Left forelimb (tissue), 1 donor: ENCODE measurements at regions not wholly inside any gene's neighbourhood (a gene's known extent, or its start where the extent isn't known, plus 50 kb on each side); places are given as distances from the start of the nearest gene placed in this dataset.
"Not testable (repeated sequence)": the region's sequence is repeated elsewhere in the genome, so short reads cannot be mapped to it uniquely, and the experiment has no call there.

ENCODE experiments used
- DNase-seq: peaks from one replicate; pipeline ENCODE4 v3.0.0-alpha.2; 2018; ENCODE audit warnings: low spot score

DNA sequence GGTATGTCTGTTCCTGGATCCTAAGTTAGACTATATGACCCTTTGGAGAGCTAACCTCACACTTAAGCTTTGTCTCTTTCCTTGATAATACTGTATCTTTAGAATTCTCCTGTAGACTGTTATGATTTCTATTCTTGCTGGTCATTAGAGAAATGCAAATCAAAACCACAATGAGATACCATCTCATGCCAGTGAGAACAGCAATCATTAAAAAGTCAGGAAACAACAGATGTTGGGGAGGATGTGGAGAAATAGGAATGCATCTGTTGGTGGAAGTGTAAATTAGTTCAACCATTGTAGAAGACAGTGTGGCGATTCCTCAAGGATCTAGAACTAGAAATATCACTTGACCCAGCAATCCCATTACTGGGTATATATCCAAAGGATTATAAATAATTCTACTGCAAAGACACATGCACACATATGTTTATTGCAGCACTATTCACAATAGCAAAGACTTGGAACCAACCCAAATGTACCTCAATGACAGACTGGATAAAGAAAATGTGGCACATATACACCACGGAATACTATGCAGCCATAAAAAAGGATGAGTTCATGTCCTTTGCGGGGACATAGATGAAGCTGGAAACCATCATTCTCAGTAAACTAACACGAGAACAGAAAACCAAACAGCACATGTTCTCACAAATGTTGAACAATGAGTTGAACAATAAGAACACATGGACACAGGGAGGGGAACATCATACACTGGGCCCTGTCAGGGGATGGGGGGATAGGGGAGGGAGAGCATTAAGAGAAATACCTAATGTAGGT is 867.8 kb upstream of the ADGRB3 start:
- DNase-seq = not testable (repeated sequence)

DNA sequence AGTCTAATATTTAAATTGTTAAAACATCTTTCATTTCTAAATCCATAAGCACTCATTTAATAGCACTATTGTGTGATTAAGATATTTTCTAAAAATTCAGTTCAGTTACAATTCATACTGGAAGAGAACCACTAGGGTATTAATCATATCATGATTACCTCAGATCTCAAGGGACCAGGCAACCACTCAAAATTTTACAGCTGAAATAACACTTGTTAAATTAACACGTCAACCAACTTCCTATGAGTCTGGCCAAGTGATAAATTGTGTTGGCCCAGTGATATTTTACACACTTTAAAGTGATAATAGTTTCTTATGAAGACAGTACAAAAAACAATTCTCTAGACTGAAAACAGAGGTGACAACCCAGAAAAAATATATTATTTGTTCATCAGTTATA is 869.0 kb upstream of the ADGRB3 start:
- DNase-seq = no peak

DNA sequence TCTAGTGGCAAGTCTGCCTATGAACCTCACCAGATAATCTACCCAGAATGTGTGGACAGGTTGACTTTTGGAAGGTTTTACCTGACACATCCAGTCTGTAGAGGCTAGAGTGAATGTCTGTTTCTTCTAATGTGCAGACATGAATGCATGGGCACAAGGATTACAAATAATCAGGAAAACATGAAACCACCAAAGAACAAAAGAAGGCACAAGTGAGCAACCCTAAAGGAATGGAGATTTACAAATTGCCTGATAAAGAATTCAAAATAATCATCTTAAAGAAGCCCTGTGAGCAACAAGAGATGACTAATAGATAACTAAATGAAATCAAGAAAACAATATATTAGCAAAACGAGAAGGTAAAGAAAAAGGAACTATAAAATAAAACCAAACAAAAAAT is 876.1 kb upstream of the ADGRB3 start:
- no peak for DNase-seq

DNA sequence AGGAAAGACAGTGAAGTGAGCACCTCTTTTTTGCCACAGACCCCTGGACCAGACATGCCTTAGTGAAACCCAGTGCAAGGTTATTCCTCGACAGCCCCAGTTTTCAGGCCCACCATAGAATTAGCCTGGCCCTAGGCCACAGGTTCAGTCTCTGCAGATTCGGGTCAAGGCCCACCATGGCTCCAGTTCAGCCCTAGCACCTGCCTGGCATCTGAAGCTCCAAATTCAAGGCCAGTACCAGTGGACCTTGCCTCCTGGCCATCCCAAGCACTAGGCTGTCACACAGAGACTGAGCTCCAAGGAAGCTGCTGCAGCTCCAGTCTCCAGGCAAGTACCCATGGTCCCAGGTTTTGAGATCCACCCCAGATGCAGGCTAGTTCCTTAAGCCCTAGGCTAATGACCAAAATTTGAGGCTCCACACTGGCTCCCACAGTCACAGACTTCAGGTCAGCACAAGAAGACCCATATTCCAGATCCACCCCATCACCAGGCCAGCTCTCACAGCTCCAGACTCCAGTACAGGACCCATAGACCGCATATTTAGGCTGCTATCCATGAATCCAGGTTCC is 877.5 kb upstream of the ADGRB3 start:
- DNase-seq = no peak

DNA sequence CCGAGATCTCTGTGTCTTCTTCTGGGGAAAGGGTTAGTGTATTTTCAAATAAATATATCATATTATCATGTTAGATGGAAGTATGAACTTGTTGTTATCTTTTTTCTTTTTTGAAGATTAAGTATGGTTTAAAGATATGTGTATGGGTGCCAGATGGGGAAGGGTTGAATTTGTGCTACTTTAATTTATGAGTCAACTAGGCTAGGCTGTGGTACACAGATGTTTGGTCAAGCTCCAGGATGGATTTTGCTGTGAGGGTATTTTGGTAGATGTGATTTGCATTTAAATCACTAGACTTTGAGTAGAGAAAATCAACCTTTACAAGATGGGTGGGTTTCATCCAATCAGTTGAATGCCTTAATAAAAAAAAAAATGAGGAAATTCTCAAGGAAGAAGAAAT is 886.6 kb upstream of the ADGRB3 start:
- DNase-seq = no peak

DNA sequence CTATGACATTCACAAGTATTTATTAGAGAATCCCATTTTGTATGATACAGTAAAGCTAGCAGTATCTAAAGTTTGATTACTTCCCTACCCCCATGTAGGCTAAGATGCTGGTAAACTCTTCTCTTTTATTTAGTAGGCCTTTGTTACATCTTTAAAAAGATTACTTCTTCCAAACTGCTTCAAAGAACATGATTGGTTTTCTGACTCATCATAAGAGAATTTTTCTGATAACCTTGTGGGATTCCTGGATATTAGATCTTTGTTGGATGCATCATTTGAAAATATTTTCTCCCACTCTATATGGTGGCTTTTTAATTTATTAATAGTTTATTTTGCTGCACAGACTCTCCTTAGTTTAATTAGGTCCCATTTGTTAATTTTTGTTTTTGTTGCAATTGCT is 898.3 kb upstream of the ADGRB3 start:
- no peak for DNase-seq

GRCh38 chr6:67736161-67736560 is 898.9 kb upstream of the ADGRB3 start:
- no peak for DNase-seq

- no peak for DNase-seq
Observed at GRCh38 chr6:67735623-67736022, 899.5 kb upstream of the ADGRB3 start.

DNA sequence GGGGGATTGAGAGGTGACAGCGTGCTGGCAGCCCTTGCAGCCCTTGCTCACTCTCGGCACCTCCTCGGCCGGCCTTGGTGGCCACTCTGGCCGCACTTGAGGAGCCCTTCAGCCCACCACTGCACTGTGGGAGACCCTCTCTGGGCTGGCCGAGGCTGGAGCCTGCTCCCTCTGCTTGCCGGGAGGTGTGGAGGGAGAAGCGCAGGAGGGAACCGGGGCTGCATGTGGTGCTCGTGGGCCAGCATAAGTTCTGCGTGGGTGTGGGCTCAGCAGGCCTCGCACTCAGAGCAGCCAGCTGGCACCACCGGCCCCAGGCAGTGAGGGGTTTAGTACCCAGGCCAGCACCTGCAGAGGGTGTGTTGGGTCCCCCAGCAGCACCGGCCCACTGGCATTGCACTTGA is 912.2 kb upstream of the ADGRB3 start:
- DNase-seq = no peak

GRCh38 chr6:67717281-67717680 is 917.8 kb upstream of the ADGRB3 start:
- no peak for DNase-seq

GRCh38 chr6:67706388-67706787 is 928.7 kb upstream of the ADGRB3 start:
- no peak for DNase-seq

GRCh38 chr6:67698534-67698933 is 936.5 kb upstream of the ADGRB3 start:
- no peak for DNase-seq

- DNase-seq = no peak
Observed at GRCh38 chr6:67694127-67694526, 941.0 kb upstream of the ADGRB3 start.

- DNase-seq = no peak
Observed at GRCh38 chr6:67689329-67689728, 945.8 kb upstream of the ADGRB3 start.

GRCh38 chr6:67687396-67687795 is 947.7 kb upstream of the ADGRB3 start:
- DNase-seq = no peak

GRCh38 chr6:67686225-67686624 is 948.9 kb upstream of the ADGRB3 start:
- DNase-seq = not testable (repeated sequence)

GRCh38 chr6:67683960-67684359 is 951.1 kb upstream of the ADGRB3 start:
- DNase-seq = no peak

DNA sequence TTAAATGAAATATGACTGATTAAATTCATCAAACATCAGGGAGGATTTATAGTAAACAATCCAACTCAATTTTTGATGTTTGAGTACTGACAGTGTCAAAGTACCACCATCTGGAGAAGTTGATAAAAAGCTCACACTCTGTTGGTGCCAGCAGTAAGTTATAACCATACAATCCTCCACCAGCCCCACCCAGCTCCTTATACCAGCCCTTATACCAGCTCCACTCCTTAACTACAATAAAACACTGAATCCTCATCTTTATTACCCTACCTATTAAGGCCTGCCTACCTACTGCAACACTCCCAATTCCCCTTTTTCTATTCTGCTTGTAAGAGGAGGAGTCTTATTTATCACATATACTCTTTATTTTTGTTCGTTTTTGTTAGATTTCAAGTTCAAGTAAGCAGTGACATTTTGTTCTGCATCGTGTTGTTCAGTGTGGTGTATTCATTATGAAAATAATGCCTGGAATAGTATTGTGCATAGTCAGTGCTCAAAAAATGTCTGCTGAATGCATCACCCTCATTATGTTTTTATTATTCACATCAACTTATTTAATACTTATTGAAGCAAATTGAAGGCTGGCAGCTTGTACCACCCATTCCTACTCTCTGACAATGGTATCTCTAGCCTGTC is 954.7 kb upstream of the ADGRB3 start:
- DNase-seq = no peak

- no peak for DNase-seq
Observed at GRCh38 chr6:67679566-67680296, 955.4 kb upstream of the ADGRB3 start.

DNA sequence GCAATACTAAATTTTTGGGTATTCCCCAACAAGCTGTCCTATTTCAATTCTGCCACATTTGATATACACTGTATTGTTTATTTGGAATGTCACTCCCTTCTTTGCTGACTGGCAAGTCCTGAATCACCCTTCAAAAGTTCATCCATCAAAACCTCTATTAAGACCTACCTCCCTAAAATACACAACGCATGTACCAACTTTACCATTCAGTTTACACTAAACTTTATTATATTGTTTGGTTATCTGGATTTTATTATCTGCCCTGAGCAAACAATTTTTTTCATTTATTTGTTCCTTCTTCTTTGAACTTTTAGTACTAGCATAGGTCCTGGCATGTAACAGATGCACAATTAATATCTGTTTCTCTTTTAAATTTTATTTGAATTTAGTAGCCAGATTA is 958.2 kb upstream of the ADGRB3 start:
- DNase-seq = no peak

- DNase-seq = no peak
Observed at GRCh38 chr6:67667637-67668422, 967.3 kb upstream of the ADGRB3 start.
